ENCODE measurements at regions not wholly inside any gene's neighbourhood (a gene's known extent, or its start where the extent isn't known, plus 50 kb on each side); places are given as distances from the start of the nearest gene placed in this dataset.

DNA sequence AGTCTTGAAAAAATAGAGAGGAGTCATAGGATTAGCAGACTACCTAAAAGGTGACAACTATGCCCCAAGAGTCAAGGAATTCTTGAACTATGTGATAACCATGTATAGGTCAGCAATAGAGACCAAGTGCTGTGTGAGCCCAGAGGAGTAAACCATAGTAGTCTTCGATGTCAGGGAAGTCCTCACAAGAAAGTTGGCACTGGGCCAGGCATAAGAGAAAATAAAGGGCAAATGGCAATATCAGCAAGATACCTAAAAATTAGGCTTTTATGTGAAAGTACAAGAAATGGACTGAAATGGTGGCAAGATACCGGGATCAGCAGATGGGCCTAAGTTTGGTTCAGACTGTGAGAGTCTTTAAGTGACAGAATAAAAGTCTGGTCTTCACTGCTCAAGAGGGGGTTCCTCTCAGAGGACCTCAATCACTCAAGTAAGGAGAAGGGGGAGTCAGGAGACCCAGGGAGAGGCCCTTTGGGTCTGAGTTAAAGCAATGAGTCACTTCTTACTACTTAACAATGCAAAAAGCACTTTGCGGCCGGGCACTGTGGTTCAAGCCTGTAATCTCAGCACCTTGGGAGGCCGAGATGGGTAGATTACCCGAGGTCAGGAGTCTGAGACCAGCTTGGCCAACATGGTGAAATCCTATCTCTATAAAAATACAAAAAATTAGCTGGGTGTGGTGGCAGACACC, 95.0 kb downstream of the TEX35 start:
- TF ChIP-seq, protein P1, sequence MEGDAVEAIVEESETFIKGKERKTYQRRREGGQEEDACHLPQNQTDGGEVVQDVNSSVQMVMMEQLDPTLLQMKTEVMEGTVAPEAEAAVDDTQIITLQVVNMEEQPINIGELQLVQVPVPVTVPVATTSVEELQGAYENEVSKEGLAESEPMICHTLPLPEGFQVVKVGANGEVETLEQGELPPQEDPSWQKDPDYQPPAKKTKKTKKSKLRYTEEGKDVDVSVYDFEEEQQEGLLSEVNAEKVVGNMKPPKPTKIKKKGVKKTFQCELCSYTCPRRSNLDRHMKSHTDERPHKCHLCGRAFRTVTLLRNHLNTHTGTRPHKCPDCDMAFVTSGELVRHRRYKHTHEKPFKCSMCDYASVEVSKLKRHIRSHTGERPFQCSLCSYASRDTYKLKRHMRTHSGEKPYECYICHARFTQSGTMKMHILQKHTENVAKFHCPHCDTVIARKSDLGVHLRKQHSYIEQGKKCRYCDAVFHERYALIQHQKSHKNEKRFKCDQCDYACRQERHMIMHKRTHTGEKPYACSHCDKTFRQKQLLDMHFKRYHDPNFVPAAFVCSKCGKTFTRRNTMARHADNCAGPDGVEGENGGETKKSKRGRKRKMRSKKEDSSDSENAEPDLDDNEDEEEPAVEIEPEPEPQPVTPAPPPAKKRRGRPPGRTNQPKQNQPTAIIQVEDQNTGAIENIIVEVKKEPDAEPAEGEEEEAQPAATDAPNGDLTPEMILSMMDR (IDR thresholded peaks at IDR 0.05; ENCODE audit: low read depth, low read length): no peak
- TF ChIP-seq, protein P2, sequence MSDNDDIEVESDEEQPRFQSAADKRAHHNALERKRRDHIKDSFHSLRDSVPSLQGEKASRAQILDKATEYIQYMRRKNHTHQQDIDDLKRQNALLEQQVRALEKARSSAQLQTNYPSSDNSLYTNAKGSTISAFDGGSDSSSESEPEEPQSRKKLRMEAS (IDR thresholded peaks at IDR 0.05; ENCODE audit: low read depth, low read length): no peak
- TF ChIP-seq POLR2A (IDR thresholded peaks at IDR 0.05; ENCODE audit: extremely low read depth, insufficient read length): no peak

All from NB4 (cell line).